ENCODE measurements at regions not wholly inside any gene's neighbourhood (a gene's known extent, or its start where the extent isn't known, plus 50 kb on each side); places are given as distances from the start of the nearest gene placed in this dataset.

- Histone ChIP-seq H3K27me3 (ENCODE audit: low read depth) (no peaks in the 10 kb centered on the region), H3K4me1 (no peaks in the 10 kb centered on the region), H3K9me3 (replicated peaks) (peaks cover 3% of the 10 kb centered on the region), H3K36me3 (no peaks in the 10 kb centered on the region), H3K27ac (replicated peaks) (no peak overlapping the region), H3K4me3 (no peak overlapping the region)
- TF ChIP-seq, protein P1, sequence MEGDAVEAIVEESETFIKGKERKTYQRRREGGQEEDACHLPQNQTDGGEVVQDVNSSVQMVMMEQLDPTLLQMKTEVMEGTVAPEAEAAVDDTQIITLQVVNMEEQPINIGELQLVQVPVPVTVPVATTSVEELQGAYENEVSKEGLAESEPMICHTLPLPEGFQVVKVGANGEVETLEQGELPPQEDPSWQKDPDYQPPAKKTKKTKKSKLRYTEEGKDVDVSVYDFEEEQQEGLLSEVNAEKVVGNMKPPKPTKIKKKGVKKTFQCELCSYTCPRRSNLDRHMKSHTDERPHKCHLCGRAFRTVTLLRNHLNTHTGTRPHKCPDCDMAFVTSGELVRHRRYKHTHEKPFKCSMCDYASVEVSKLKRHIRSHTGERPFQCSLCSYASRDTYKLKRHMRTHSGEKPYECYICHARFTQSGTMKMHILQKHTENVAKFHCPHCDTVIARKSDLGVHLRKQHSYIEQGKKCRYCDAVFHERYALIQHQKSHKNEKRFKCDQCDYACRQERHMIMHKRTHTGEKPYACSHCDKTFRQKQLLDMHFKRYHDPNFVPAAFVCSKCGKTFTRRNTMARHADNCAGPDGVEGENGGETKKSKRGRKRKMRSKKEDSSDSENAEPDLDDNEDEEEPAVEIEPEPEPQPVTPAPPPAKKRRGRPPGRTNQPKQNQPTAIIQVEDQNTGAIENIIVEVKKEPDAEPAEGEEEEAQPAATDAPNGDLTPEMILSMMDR (IDR thresholded peaks at IDR 0.05; ENCODE audit: borderline replicate concordance): no peak
- intact Hi-C loops (cut with micrococcal nuclease): no loop called here
- DNase-seq: no peak
Measured at GRCh38 chr6:10276660-10277287, 138.1 kb downstream of the TFAP2A start.

DNA sequence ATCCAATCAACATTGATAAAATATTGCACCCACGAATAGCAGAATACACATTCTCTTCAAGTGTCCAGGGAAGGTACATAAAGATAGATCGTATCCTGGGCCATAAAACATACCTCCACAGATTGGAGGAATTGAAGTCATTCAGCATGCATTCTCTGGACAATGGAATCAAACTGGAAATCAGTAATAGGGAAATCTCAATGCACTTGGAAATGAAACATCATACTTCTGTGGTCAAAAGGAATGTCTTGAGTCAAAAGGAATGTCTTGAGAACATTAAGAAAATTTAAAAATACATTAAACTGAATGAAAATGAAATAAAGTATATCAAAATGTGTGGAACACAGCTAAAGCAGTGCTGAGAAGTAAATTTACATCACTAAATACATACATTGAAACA is 138.8 kb downstream of the TFAP2A start:
- TF ChIP-seq, protein P1 (IDR thresholded peaks at IDR 0.05; ENCODE audit: borderline replicate concordance): no peak
- DNase-seq: no peak
- no peak overlapping the region for H3K4me3 ChIP-seq
- intact Hi-C loops (cut with micrococcal nuclease): no loop called here
- no peak overlapping the region for H3K27ac ChIP-seq (replicated peaks)
- no peaks in the 10 kb centered on the region for H3K4me1 ChIP-seq
- H3K36me3 ChIP-seq: no peaks in the 10 kb centered on the region
- peaks cover 3% of the 10 kb centered on the region for H3K9me3 ChIP-seq (replicated peaks)
- H3K27me3 ChIP-seq (ENCODE audit: low read depth): no peaks in the 10 kb centered on the region

- Histone ChIP-seq H3K9me3 (replicated peaks) (peaks cover under 1% of the 10 kb centered on the region), H3K4me1 (no peaks in the 10 kb centered on the region), H3K27ac (replicated peaks) (no peak overlapping the region), H3K27me3 (ENCODE audit: low read depth) (peaks cover 24% of the 10 kb centered on the region), H3K4me3 (no peak overlapping the region), H3K36me3 (no peaks in the 10 kb centered on the region)
- TF ChIP-seq, protein P1 (IDR thresholded peaks at IDR 0.05; ENCODE audit: borderline replicate concordance): no peak
- intact Hi-C loops (cut with micrococcal nuclease): no loop called here
- DNase-seq: no peak
Measured at GRCh38 chr6:10272591-10272990, 142.3 kb downstream of the TFAP2A start.

DNA sequence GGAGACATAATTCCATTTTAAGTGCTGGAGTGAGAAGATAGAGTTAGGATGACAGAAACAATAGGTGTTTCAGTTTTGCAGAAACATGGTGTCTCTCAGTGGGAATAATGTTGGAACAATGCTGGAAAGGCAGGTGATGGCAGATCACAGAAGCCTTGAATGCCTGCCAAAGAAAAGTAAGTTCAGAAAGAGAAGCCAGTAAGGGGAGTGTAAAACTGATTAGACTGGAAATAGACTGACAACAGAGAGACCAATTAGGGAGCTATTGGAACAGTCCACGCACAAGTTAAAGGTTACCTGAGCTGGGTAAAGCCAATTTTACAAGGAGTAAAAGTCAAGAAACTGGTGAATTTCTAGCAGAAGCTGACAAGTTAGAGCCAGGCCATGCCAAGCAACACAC is 142.9 kb downstream of the TFAP2A start:
- Histone ChIP-seq H3K9me3 (replicated peaks) (no peaks in the 10 kb centered on the region), H3K27ac (replicated peaks) (no peak overlapping the region), H3K36me3 (no peaks in the 10 kb centered on the region), H3K27me3 (ENCODE audit: low read depth) (peaks cover 30% of the 10 kb centered on the region), H3K4me3 (no peak overlapping the region), H3K4me1 (no peaks in the 10 kb centered on the region)
- intact Hi-C loops (cut with micrococcal nuclease): no loop called here
- TF ChIP-seq, protein P1 (IDR thresholded peaks at IDR 0.05; ENCODE audit: borderline replicate concordance): no peak
- no peak for DNase-seq

DNA sequence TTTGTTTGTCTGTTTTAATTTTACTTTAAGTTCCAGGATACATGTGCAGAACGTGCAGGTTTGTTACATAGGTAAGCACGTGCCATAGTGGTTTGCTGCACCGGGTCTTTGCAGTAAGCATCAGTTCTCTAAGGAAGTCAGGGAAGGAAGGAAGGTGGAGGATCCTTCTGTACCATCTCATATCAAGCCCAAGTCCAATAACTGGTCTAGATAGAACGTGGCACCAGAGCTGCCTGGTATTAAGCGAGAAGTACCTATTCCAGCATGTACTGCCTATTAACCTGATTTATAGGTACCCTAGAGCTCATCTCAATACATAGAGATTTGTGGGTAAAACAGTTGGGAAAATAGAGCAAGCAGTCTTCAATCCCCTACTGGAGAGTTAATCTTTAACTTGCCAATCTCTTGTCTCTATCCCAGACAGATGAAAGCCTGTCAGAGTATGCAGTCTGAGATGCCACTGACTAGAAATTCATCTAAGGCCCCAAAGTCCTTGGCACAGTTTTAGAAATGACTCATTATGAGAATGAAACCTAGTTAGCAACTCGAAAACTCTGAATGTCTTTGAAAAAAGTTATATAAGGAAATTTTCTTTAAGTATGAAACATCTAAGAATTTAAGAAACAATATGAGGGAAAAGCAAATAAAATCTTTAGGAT is 144.9 kb downstream of the TFAP2A start:
- H3K27me3 ChIP-seq (ENCODE audit: low read depth): peaks cover 30% of the 10 kb centered on the region
- TF ChIP-seq, protein P1 (IDR thresholded peaks at IDR 0.05; ENCODE audit: borderline replicate concordance): no peak

More for the DNA sequence above, 144.9 kb downstream of the TFAP2A start:
- no peak overlapping the region for H3K4me3 ChIP-seq
- no peak overlapping the region for H3K27ac ChIP-seq (replicated peaks)
- intact Hi-C loops (cut with micrococcal nuclease): no loop called here
- DNase-seq: no peak
- H3K36me3 ChIP-seq: no peaks in the 10 kb centered on the region
- no peaks in the 10 kb centered on the region for H3K4me1 ChIP-seq
- H3K9me3 ChIP-seq (replicated peaks): no peaks in the 10 kb centered on the region

Data from left ventricle myocardium inferior (tissue), 1 donor.